HCT116 (cell line): ENCODE measurements at regions not wholly inside any gene's neighbourhood (a gene's known extent, or its start where the extent isn't known, plus 50 kb on each side); places are given as distances from the start of the nearest gene placed in this dataset.

Source experiments
- CTCF ChIP-seq, 3 experiments: fragments of 200-600 bp in 1 of 3; sonication (generic) in 1 of 3; IDR thresholded peaks in 2 of 3; conservative IDR thresholded peaks in 1 of 3; 2 replicates each; pipeline ENCODE4 v1.5.1; 2012 to 2017; ENCODE audit warnings: low read depth in 2 of 3, low read length in 2 of 3, antibody characterized with exemption in 1 of 3, borderline replicate concordance in 1 of 3, control low read depth in 1 of 3, mild to moderate bottlenecking in 1 of 3, mixed read lengths in 1 of 3, mixed run types in 1 of 3, moderate library complexity in 1 of 3; ENCODE audit not compliant: insufficient read depth in 1 of 3
- EZH2 ChIP-seq: fragments of 200-600 bp; sonication (generic); IDR thresholded peaks from 2 replicates; pipeline ENCODE4 v1.6.1; 2017; ENCODE audit warnings: antibody characterized with exemption, mixed run types
- EZH2phosphoT487 ChIP-seq: fragments of 200-600 bp; IDR thresholded peaks from 2 replicates; pipeline ENCODE4 v1.6.1; 2018; ENCODE audit warnings: antibody characterized with exemption, borderline replicate concordance
- FOSL1 ChIP-seq: IDR thresholded peaks from 2 replicates; pipeline ENCODE4 v1.6.1; 2012; ENCODE audit warnings: low read depth
- MAX ChIP-seq: IDR thresholded peaks from 2 replicates; pipeline ENCODE4 v1.6.1; 2012
- POLR2A ChIP-seq: IDR thresholded peaks from 2 replicates; pipeline ENCODE4 v1.7.0; 2011; ENCODE audit warnings: borderline replicate concordance; ENCODE audit not compliant: insufficient read depth, insufficient read length; ENCODE audit errors: extremely low read depth
- POLR2AphosphoS5 ChIP-seq: IDR thresholded peaks from 2 replicates; pipeline ENCODE4 v1.6.1; 2011; ENCODE audit warnings: mild to moderate bottlenecking, low read depth, low read length, moderate library complexity
- REST ChIP-seq: IDR thresholded peaks from 2 replicates; pipeline ENCODE4 v1.6.1; 2012; ENCODE audit warnings: low read depth
- YY1 ChIP-seq: IDR thresholded peaks from 2 replicates; pipeline ENCODE4 v1.6.1; 2011; ENCODE audit warnings: low read length, low read depth, moderate library complexity, mild to moderate bottlenecking; ENCODE audit not compliant: insufficient replicate concordance; ENCODE audit errors: extremely low read depth

GRCh38 chr7:51666266-51666665 is 349.7 kb upstream of the COBL start:
- TF ChIP-seq CTCF (IDR thresholded peaks at IDR 0.05 in 2 of 3, conservative IDR thresholded peaks at IDR 0.05 in 1 of 3; ENCODE audit: borderline replicate concordance in 1 of 3, insufficient read depth in 1 of 3, low read depth in 2 of 3, low read length in 2 of 3) (no peak), MAX (no peak), YY1 (no peak), REST (no peak), POLR2A (no peak), EZH2 (no peak), EZH2phosphoT487 (no peak), FOSL1 (no peak), POLR2AphosphoS5 (no peak)
